T-cell (primary cell): ENCODE measurements at regions not wholly inside any gene's neighbourhood (a gene's known extent, or its start where the extent isn't known, plus 50 kb on each side); places are given as distances from the start of the nearest gene placed in this dataset.

Experiments used
- ATAC-seq, 4 experiments: fragments of 200-7000 bp in 3 of 4; fragments of 150-1000 bp in 1 of 4; cut with Tn5 transposase; replicated peaks in 1 of 4; 1 replicate in 3 of 4; 2 replicates in 1 of 4; pipeline ENCODE4 v1.10.0; 2021; ENCODE audit warnings: moderate library complexity in 3 of 4, mild to moderate bottlenecking in 2 of 4, moderate number of reproducible peaks in 1 of 4
- CTCF ChIA-PET, 2 donors: fragments of 300-600 bp; sonication (Branson Sonifier 250); formaldehyde crosslinking; loops; one replicate each; lab custom pipeline; 2022; ENCODE audit warnings: antibody characterized with exemption in 2 of 2; lab: Charles Lee
- POLR2A ChIA-PET, 2 donors: fragments of 300-600 bp; sonication (Branson Sonifier 250); formaldehyde crosslinking; loops; one replicate each; lab custom pipeline; 2022; ENCODE audit warnings: antibody characterized with exemption in 2 of 2; lab: Charles Lee
- DNase-seq, 35 experiments: peaks; one replicate each; pipeline versions ENCODE4 v3.0.0 to v3.0.0-alpha.2; 2013 to 2023
- H3K27ac ChIP-seq: one replicate; pipeline ENCODE4 v1.5.1; 2013; ENCODE audit warnings: low read length
- H3K27me3 ChIP-seq, 2 experiments: replicated peaks in 1 of 2; 1 replicate in 1 of 2; 2 replicates in 1 of 2; pipeline versions ENCODE4 v1.6.1 to v1.7.0; 2013; ENCODE audit warnings: low read length in 1 of 2, mixed read lengths in 1 of 2; ENCODE audit not compliant: control insufficient read depth in 2 of 2, insufficient read depth in 2 of 2; ENCODE audit errors: extremely low read depth in 1 of 2
- H3K36me3 ChIP-seq, 2 donors: 1 replicate in 1 of 2; 2 replicates in 1 of 2; pipeline versions ENCODE4 v1.6.1 to v1.7.0; 2013; ENCODE audit warnings: low read length in 1 of 2; ENCODE audit not compliant: control insufficient read depth in 2 of 2, insufficient read depth in 1 of 2; ENCODE audit errors: extremely low read depth in 1 of 2
- H3K4me1 ChIP-seq, 2 experiments: 1 replicate in 1 of 2; 2 replicates in 1 of 2; pipeline versions ENCODE4 v1.6.1 to v1.7.0; 2013; ENCODE audit warnings: low read length in 2 of 2, mixed read lengths in 1 of 2; ENCODE audit not compliant: insufficient read depth in 2 of 2, control insufficient read depth in 1 of 2; ENCODE audit errors: extremely low read depth in 1 of 2
- H3K4me3 ChIP-seq, 2 donors: 1 replicate in 1 of 2; 2 replicates in 1 of 2; pipeline versions ENCODE4 v1.5.1 to v1.7.0; 2013; ENCODE audit warnings: mild to moderate bottlenecking in 2 of 2, low read length in 1 of 2, moderate library complexity in 1 of 2; ENCODE audit not compliant: control insufficient read depth in 1 of 2; ENCODE audit errors: extremely low read depth in 1 of 2
- H3K9me3 ChIP-seq: 2 replicates; pipeline ENCODE4 v1.7.0; 2013
- H3K27ac Mint-ChIP-seq, 2 donors: one replicate each; pipeline ENCODE4 v1.8.0; 2020 to 2021; ENCODE audit warnings: mild to moderate bottlenecking in 2 of 2, mixed read lengths in 2 of 2
- H3K27me3 Mint-ChIP-seq, 2 donors: one replicate each; pipeline ENCODE4 v1.8.0; 2021 to 2022; ENCODE audit warnings: mixed read lengths in 2 of 2
- H3K36me3 Mint-ChIP-seq: one replicate; pipeline ENCODE4 v1.8.0; 2021; ENCODE audit warnings: mixed read lengths
- H3K4me1 Mint-ChIP-seq, 3 donors: one replicate each; pipeline ENCODE4 v1.8.0; 2020 to 2022; ENCODE audit warnings: mixed read lengths in 3 of 3, mild to moderate bottlenecking in 1 of 3
- H3K4me3 Mint-ChIP-seq, 3 donors: one replicate each; pipeline ENCODE4 v1.8.0; 2020 to 2022; ENCODE audit warnings: mild to moderate bottlenecking in 3 of 3, mixed read lengths in 3 of 3, moderate library complexity in 3 of 3
- H3K9me3 Mint-ChIP-seq, 3 donors: one replicate each; pipeline ENCODE4 v1.8.0; 2020 to 2022; ENCODE audit warnings: mixed read lengths in 3 of 3
- WGBS: methylation state at CpG from one replicate; pipeline ENCODE4 v1.1.5; 2013; ENCODE audit warnings: missing lambda C conversion rate; ENCODE audit not compliant: insufficient coverage; 5-methylcytosine and 5-hydroxymethylcytosine counted together

DNA sequence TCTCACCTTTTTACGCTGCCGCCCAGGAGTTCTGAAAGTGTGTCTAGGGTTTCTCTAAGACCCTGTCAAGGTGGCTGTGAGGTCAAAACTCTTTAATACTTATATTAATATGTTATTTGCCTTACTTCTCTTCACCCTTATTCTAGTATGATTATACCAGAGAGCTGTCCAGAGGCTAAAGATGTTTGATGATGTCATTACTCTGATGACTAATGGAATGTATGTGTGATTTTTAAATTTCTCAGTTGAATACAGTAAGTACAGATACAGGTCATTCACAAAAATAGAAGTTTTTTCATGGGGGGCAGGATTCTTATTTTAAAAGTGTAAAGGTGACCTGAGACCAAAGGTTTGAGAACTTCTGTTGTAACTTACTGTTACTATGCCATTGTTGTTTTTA, 150.6 kb upstream of the FOXP2 start:
- Mint-ChIP-seq H3K4me1 (no peaks in the 10 kb centered on the region), H3K4me3 (no peak overlapping the region), H3K27me3 (no peaks in the 10 kb centered on the region), H3K36me3 (no peaks in the 10 kb centered on the region), H3K27ac (no peak overlapping the region), H3K9me3 (peaks cover 0 to 3% (median 3%) of the 10 kb centered on the region in 3 donors)
- H3K27ac ChIP-seq: no peak overlapping the region
- POLR2A ChIA-PET: no interaction called here
- no peaks in the 10 kb centered on the region for H3K4me1 ChIP-seq
- H3K4me3 ChIP-seq: no peak overlapping the region
- H3K27me3 ChIP-seq: no peaks in the 10 kb centered on the region
- DNase-seq (no peak), ATAC-seq (no peak)
- H3K9me3 ChIP-seq: no peaks in the 10 kb centered on the region
- no CpG with 5 or more reads among the region's 2 CpGs for WGBS
- no peaks in the 10 kb centered on the region for H3K36me3 ChIP-seq
- CTCF ChIA-PET: no interaction called here

DNA sequence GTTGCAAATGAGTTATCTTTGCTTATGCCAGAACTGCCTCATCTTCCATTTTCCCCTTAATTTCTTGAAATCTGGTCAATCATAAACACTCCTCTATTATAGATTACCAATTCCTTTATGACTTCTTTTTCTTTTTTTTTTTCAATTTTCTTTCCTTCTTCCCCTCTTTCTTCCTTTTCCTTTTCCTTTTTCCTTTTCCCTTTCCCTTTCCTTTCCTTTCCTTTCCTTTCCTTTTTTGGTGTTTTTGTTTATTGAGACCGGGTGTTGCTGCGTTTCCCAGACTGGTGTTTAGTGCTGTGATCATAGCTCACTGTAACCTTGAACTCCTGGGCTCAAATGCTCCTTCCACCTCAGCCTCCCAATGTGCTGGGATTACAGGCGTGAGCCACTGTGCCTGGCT, 151.4 kb upstream of the FOXP2 start:
- H3K27me3 ChIP-seq: no peaks in the 10 kb centered on the region
- H3K9me3 Mint-ChIP-seq: peaks cover 0 to 3% (median 3%) of the 10 kb centered on the region in 3 donors
- no peak overlapping the region for H3K27ac Mint-ChIP-seq
- no peaks in the 10 kb centered on the region for H3K27me3 Mint-ChIP-seq
- DNase-seq (no peak), ATAC-seq (no peak)
- H3K4me1 Mint-ChIP-seq: no peaks in the 10 kb centered on the region
- H3K9me3 ChIP-seq: no peaks in the 10 kb centered on the region
- H3K27ac ChIP-seq: no peak overlapping the region
- ChIA-PET CTCF (no interaction called here), POLR2A (no interaction called here)
- WGBS: 83% methylated on average over 2 of the region's 3 CpGs
- no peaks in the 10 kb centered on the region for H3K36me3 ChIP-seq
- H3K36me3 Mint-ChIP-seq: no peaks in the 10 kb centered on the region
- H3K4me3 ChIP-seq: no peak overlapping the region
- H3K4me1 ChIP-seq: no peaks in the 10 kb centered on the region
- H3K4me3 Mint-ChIP-seq: no peak overlapping the region

DNA sequence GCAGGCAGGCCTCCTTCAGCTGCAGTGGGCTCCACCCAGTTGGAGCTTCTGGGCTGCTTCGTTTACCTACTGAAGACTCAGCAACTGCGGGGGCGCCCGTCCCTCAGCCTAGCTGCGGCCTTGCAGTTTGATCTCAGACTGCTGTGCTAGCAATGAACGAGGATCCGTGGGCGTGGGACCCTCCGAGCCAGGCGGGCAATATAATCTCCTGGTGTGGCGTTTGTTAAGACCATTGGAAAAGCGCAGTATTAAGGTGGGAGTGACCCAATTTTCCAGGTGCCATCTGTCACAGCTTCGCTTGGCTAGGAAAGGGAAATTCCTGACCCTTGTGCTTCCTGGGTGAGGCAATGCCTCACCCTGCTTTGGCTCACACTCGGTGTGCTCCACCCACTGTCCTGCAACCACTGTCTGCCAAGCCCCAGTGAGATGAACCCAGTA, 159.2 kb upstream of the FOXP2 start:
- POLR2A ChIA-PET: interaction anchor here in 1 of 2 donors (0.6 kb wide), 1 partner anchor 12 kb away, joined by 4 read pairs; no protein-coding TSS in a partner anchor
- DNase-seq: no peak
- Histone ChIP-seq H3K4me1 (no peaks in the 10 kb centered on the region), H3K36me3 (no peaks in the 10 kb centered on the region), H3K4me3 (no peak overlapping the region), H3K27me3 (no peaks in the 10 kb centered on the region), H3K9me3 (no peaks in the 10 kb centered on the region), H3K27ac (no peak overlapping the region)
- no peak overlapping the region for H3K27ac Mint-ChIP-seq
- peaks cover 6 to 23% (median 8%) of the 10 kb centered on the region in 3 donors for H3K9me3 Mint-ChIP-seq
- H3K36me3 Mint-ChIP-seq: no peaks in the 10 kb centered on the region
- no peak overlapping the region for H3K4me3 Mint-ChIP-seq
- H3K27me3 Mint-ChIP-seq: peaks cover 0 to 4% of the 10 kb centered on the region in 2 donors
- no peaks in the 10 kb centered on the region for H3K4me1 Mint-ChIP-seq
- WGBS: 86% methylated on average over 13 of the region's 14 CpGs
- no peak for ATAC-seq
- CTCF ChIA-PET: no interaction called here

DNA sequence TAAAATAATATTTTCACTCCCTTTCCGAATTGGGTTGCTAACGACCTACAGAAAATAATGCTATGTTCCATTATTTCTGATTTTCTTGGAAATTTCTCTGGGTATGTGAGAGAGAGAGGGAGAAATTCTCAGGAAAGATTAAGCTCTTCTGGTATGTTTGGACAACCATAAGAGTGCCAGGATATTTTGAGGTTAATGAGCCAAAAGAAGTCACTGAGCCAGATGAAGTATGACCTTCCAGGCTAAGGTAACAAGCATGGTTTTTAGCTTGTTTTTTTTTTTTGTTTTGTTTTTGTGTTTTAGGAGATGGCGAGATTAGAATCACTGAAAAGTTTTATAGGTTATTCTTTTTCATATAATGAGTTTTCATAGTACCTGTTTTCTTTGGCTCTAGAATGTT, 171.0 kb upstream of the FOXP2 start:
- H3K9me3 ChIP-seq: no peaks in the 10 kb centered on the region
- H3K36me3 ChIP-seq: no peaks in the 10 kb centered on the region
- no peak overlapping the region for H3K27ac Mint-ChIP-seq
- no CpG with 5 or more reads among the region's 3 CpGs for WGBS
- ChIA-PET CTCF (interaction anchor here in 1 of 2 donors (0.7 kb wide), 1 partner anchor 1438 kb away, joined by 4 read pairs; no protein-coding TSS in a partner anchor), POLR2A (interaction anchor here in 1 of 2 donors (0.6 kb wide), 1 partner anchor 12 kb away, joined by 4 read pairs; no protein-coding TSS in a partner anchor)
- H3K27me3 Mint-ChIP-seq: no peaks in the 10 kb centered on the region
- ATAC-seq (no peak), DNase-seq (no peak)
- H3K9me3 Mint-ChIP-seq: no peaks in the 10 kb centered on the region
- H3K4me1 ChIP-seq: no peaks in the 10 kb centered on the region
- H3K27ac ChIP-seq: no peak overlapping the region
- H3K36me3 Mint-ChIP-seq: no peaks in the 10 kb centered on the region
- H3K4me1 Mint-ChIP-seq: no peaks in the 10 kb centered on the region
- no peak overlapping the region for H3K4me3 ChIP-seq
- no peaks in the 10 kb centered on the region for H3K27me3 ChIP-seq
- no peak overlapping the region for H3K4me3 Mint-ChIP-seq

GRCh38 chr7:114242992-114243507, 171.6 kb upstream of the FOXP2 start:
- no CpG with 5 or more reads among the region's 2 CpGs for WGBS
- Histone ChIP-seq H3K4me1 (no peaks in the 10 kb centered on the region), H3K9me3 (no peaks in the 10 kb centered on the region), H3K4me3 (no peak overlapping the region), H3K27me3 (no peaks in the 10 kb centered on the region), H3K36me3 (no peaks in the 10 kb centered on the region), H3K27ac (no peak overlapping the region)
- Mint-ChIP-seq H3K27me3 (no peaks in the 10 kb centered on the region), H3K27ac (no peak overlapping the region), H3K4me1 (no peaks in the 10 kb centered on the region), H3K4me3 (no peak overlapping the region), H3K9me3 (no peaks in the 10 kb centered on the region), H3K36me3 (no peaks in the 10 kb centered on the region)
- no peak for ATAC-seq
- POLR2A ChIA-PET: interaction anchor here in 1 of 2 donors (0.6 kb wide), 1 partner anchor 12 kb away, joined by 4 read pairs; no protein-coding TSS in a partner anchor
- DNase-seq: no peak
- CTCF ChIA-PET: interaction anchor here in 1 of 2 donors (0.7 kb wide), 1 partner anchor 1438 kb away, joined by 4 read pairs; no protein-coding TSS in a partner anchor

- Mint-ChIP-seq H3K36me3 (no peaks in the 10 kb centered on the region), H3K4me3 (no peak overlapping the region), H3K27ac (no peak overlapping the region), H3K9me3 (no peaks in the 10 kb centered on the region), H3K27me3 (no peaks in the 10 kb centered on the region), H3K4me1 (no peaks in the 10 kb centered on the region)
- no CpG with 5 or more reads among the region's 1 CpG for WGBS
- Histone ChIP-seq H3K4me3 (no peak overlapping the region), H3K36me3 (no peaks in the 10 kb centered on the region), H3K4me1 (no peaks in the 10 kb centered on the region), H3K27ac (no peak overlapping the region), H3K9me3 (no peaks in the 10 kb centered on the region), H3K27me3 (peaks cover 0 to 2% of the 10 kb centered on the region in 2 experiments)
- ATAC-seq (no peak), DNase-seq (no peak)
- CTCF ChIA-PET: no interaction called here
- POLR2A ChIA-PET: no interaction called here
Measured at GRCh38 chr7:114229246-114229645, 185.4 kb upstream of the FOXP2 start.
